DMS 273 (cell line): ENCODE measurements at regions not wholly inside any gene's neighbourhood (a gene's known extent, or its start where the extent isn't known, plus 50 kb on each side); places are given as distances from the start of the nearest gene placed in this dataset.
A peak's percentile ranks its signal among the peaks of the same experiment; 100 is the strongest.
"Not testable (repeated sequence)": the region's sequence is repeated elsewhere in the genome, so short reads cannot be mapped to it uniquely, and the experiment has no call there.

Experiments
- DNase-seq: peaks from one replicate; lab custom pipeline; 2025; ENCODE audit not compliant: unreplicated experiment; lab: John Stamatoyannopoulos, UW

GRCh38 chr3:166688665-166689064, 691.4 kb downstream of the ZBBX start:
- DNase-seq: no peak

GRCh38 chr3:166685246-166685645, 694.9 kb downstream of the ZBBX start:
- DNase-seq: peak; percentile 6

GRCh38 chr3:166684077-166684476, 696.0 kb downstream of the ZBBX start:
- DNase-seq: not testable (repeated sequence)

GRCh38 chr3:166669781-166670180, 710.3 kb downstream of the ZBBX start:
- DNase-seq: no peak

- DNase-seq: no peak
Measured at GRCh38 chr3:166663194-166663593, 716.9 kb downstream of the ZBBX start.

- DNase-seq: no peak
Measured at GRCh38 chr3:166661621-166662020, 718.5 kb downstream of the ZBBX start.

GRCh38 chr3:166660962-166661361, 719.1 kb downstream of the ZBBX start:
- no peak for DNase-seq

- DNase-seq: no peak
Measured at GRCh38 chr3:166637984-166638530, 742.0 kb downstream of the ZBBX start.

GRCh38 chr3:166634091-166634746, 745.9 kb downstream of the ZBBX start:
- DNase-seq: no peak

GRCh38 chr3:166630190-166630589, 749.9 kb downstream of the ZBBX start:
- no peak for DNase-seq

- DNase-seq: no peak
Measured at GRCh38 chr3:166613365-166613764, 766.7 kb downstream of the ZBBX start.

- DNase-seq: not testable (repeated sequence)
Measured at GRCh38 chr3:166612761-166613160, 767.3 kb downstream of the ZBBX start.

GRCh38 chr3:166607933-166608521, 770.8 kb upstream of the BCHE start:
- no peak for DNase-seq

- DNase-seq: no peak
Measured at GRCh38 chr3:166606988-166607387, 769.8 kb upstream of the BCHE start.

- no peak for DNase-seq
Measured at GRCh38 chr3:166593776-166594175, 756.6 kb upstream of the BCHE start.

GRCh38 chr3:166582236-166582635, 745.0 kb upstream of the BCHE start:
- no peak for DNase-seq

- no peak for DNase-seq
Measured at GRCh38 chr3:166580561-166580960, 743.3 kb upstream of the BCHE start.

- no peak for DNase-seq
Measured at GRCh38 chr3:166575161-166575560, 737.9 kb upstream of the BCHE start.

- DNase-seq: not testable (repeated sequence)
Measured at GRCh38 chr3:166571686-166572085, 734.5 kb upstream of the BCHE start.

- DNase-seq: no peak
Measured at GRCh38 chr3:166570102-166570501, 732.9 kb upstream of the BCHE start.

- DNase-seq: no peak
Measured at GRCh38 chr3:166569589-166569988, 732.4 kb upstream of the BCHE start.

- no peak for DNase-seq
Measured at GRCh38 chr3:166560253-166560652, 723.0 kb upstream of the BCHE start.

- no peak for DNase-seq
Measured at GRCh38 chr3:166556955-166557354, 719.7 kb upstream of the BCHE start.
